Activated T-helper 17 cell treated with anti-CD3 and anti-CD28 coated beads, Interleukin-2, amount 50 U/mL, for 72 hours (primary cell): ENCODE measurements at regions not wholly inside any gene's neighbourhood (a gene's known extent, or its start where the extent isn't known, plus 50 kb on each side); places are given as distances from the start of the nearest gene placed in this dataset.

Source experiments
- ATAC-seq: fragments of 150-1000 bp; cut with Tn5 transposase; replicated peaks from 2 replicates; pipeline ENCODE4 v1.10.0; 2021; ENCODE audit warnings: mild to moderate bottlenecking, moderate library complexity
- H3K27ac Mint-ChIP-seq: one replicate; pipeline ENCODE4 v1.8.0; 2022; ENCODE audit warnings: mixed read lengths
- H3K27me3 Mint-ChIP-seq: one replicate; pipeline ENCODE4 v1.8.0; 2022; ENCODE audit warnings: mixed read lengths
- H3K36me3 Mint-ChIP-seq: one replicate; pipeline ENCODE4 v1.8.0; 2022; ENCODE audit warnings: low read depth, mild to moderate bottlenecking, mixed read lengths
- H3K4me1 Mint-ChIP-seq: one replicate; pipeline ENCODE4 v1.8.0; 2022; ENCODE audit warnings: mixed read lengths
- H3K4me3 Mint-ChIP-seq: one replicate; pipeline ENCODE4 v1.8.0; 2022; ENCODE audit warnings: mild to moderate bottlenecking, mixed read lengths
- H3K9me3 Mint-ChIP-seq: one replicate; pipeline ENCODE4 v1.8.0; 2022; ENCODE audit warnings: mixed read lengths

GRCh38 chr22:48084729-48085050, 1322.2 kb downstream of the TBC1D22A start:
- H3K4me1 Mint-ChIP-seq: peaks cover 9% of the 10 kb centered on the region
- H3K27me3 Mint-ChIP-seq: peaks cover 23% of the 10 kb centered on the region
- no peaks in the 10 kb centered on the region for H3K9me3 Mint-ChIP-seq
- H3K4me3 Mint-ChIP-seq: no peak overlapping the region
- ATAC-seq: no peak
- no peaks in the 10 kb centered on the region for H3K36me3 Mint-ChIP-seq
- H3K27ac Mint-ChIP-seq: no peak overlapping the region

GRCh38 chr22:48084041-48084728, 1321.7 kb downstream of the TBC1D22A start:
- H3K4me3 Mint-ChIP-seq: no peak overlapping the region
- H3K4me1 Mint-ChIP-seq: peaks cover 9% of the 10 kb centered on the region
- no peaks in the 10 kb centered on the region for H3K36me3 Mint-ChIP-seq
- ATAC-seq: no peak
- H3K27me3 Mint-ChIP-seq: peaks cover 23% of the 10 kb centered on the region
- H3K9me3 Mint-ChIP-seq: no peaks in the 10 kb centered on the region
- H3K27ac Mint-ChIP-seq: no peak overlapping the region

GRCh38 chr22:48083502-48083901, 1321.1 kb downstream of the TBC1D22A start:
- ATAC-seq: no peak
- Mint-ChIP-seq H3K9me3 (no peaks in the 10 kb centered on the region), H3K4me1 (peaks cover 9% of the 10 kb centered on the region)

GRCh38 chr22:48082284-48082683, 1319.8 kb downstream of the TBC1D22A start:
- Mint-ChIP-seq H3K4me1 (peaks cover 9% of the 10 kb centered on the region), H3K9me3 (no peaks in the 10 kb centered on the region), H3K4me3 (no peak overlapping the region), H3K36me3 (no peaks in the 10 kb centered on the region), H3K27ac (no peak overlapping the region), H3K27me3 (peaks cover 25% of the 10 kb centered on the region)
- no peak for ATAC-seq

More at GRCh38 chr22:48083502-48083901, 1321.1 kb downstream of the TBC1D22A start:
- Mint-ChIP-seq H3K4me3 (no peak overlapping the region), H3K27me3 (peaks cover 23% of the 10 kb centered on the region), H3K27ac (no peak overlapping the region), H3K36me3 (no peaks in the 10 kb centered on the region)

- peaks cover 25% of the 10 kb centered on the region for H3K27me3 Mint-ChIP-seq
- H3K27ac Mint-ChIP-seq: no peak overlapping the region
Observed at GRCh38 chr22:48081281-48081680, 1318.8 kb downstream of the TBC1D22A start.

GRCh38 chr22:48080316-48081165, 1318.1 kb downstream of the TBC1D22A start:
- no peaks in the 10 kb centered on the region for H3K36me3 Mint-ChIP-seq
- peaks cover 27% of the 10 kb centered on the region for H3K27me3 Mint-ChIP-seq
- no peaks in the 10 kb centered on the region for H3K9me3 Mint-ChIP-seq
- H3K4me3 Mint-ChIP-seq: no peak overlapping the region
- peaks cover 9% of the 10 kb centered on the region for H3K4me1 Mint-ChIP-seq
- no peak for ATAC-seq
- no peak overlapping the region for H3K27ac Mint-ChIP-seq

More at GRCh38 chr22:48081281-48081680, 1318.8 kb downstream of the TBC1D22A start:
- no peak for ATAC-seq
- no peak overlapping the region for H3K4me3 Mint-ChIP-seq
- peaks cover 9% of the 10 kb centered on the region for H3K4me1 Mint-ChIP-seq
- no peaks in the 10 kb centered on the region for H3K9me3 Mint-ChIP-seq
- no peaks in the 10 kb centered on the region for H3K36me3 Mint-ChIP-seq

- no peak overlapping the region for H3K4me3 Mint-ChIP-seq
- peaks cover 29% of the 10 kb centered on the region for H3K27me3 Mint-ChIP-seq
- ATAC-seq: no peak
- no peak overlapping the region for H3K27ac Mint-ChIP-seq
- H3K36me3 Mint-ChIP-seq: no peaks in the 10 kb centered on the region
- peaks cover 8% of the 10 kb centered on the region for H3K4me1 Mint-ChIP-seq
- no peaks in the 10 kb centered on the region for H3K9me3 Mint-ChIP-seq
Observed at GRCh38 chr22:48079505-48080290, 1317.2 kb downstream of the TBC1D22A start.

GRCh38 chr22:48078825-48079224, 1316.4 kb downstream of the TBC1D22A start:
- Mint-ChIP-seq H3K36me3 (no peaks in the 10 kb centered on the region), H3K27ac (no peak overlapping the region), H3K9me3 (no peaks in the 10 kb centered on the region), H3K4me3 (no peak overlapping the region), H3K27me3 (peaks cover 24% of the 10 kb centered on the region), H3K4me1 (no peaks in the 10 kb centered on the region)
- no peak for ATAC-seq

GRCh38 chr22:48077699-48078098, 1315.2 kb downstream of the TBC1D22A start:
- peaks cover 27% of the 10 kb centered on the region for H3K27me3 Mint-ChIP-seq
- no peaks in the 10 kb centered on the region for H3K4me1 Mint-ChIP-seq
- no peak for ATAC-seq
- H3K9me3 Mint-ChIP-seq: no peaks in the 10 kb centered on the region
- no peak overlapping the region for H3K4me3 Mint-ChIP-seq
- H3K27ac Mint-ChIP-seq: no peak overlapping the region
- no peaks in the 10 kb centered on the region for H3K36me3 Mint-ChIP-seq

GRCh38 chr22:48076008-48076407, 1313.6 kb downstream of the TBC1D22A start:
- no peak for ATAC-seq
- Mint-ChIP-seq H3K27me3 (peaks cover 28% of the 10 kb centered on the region), H3K36me3 (no peaks in the 10 kb centered on the region), H3K9me3 (no peaks in the 10 kb centered on the region), H3K4me1 (no peaks in the 10 kb centered on the region), H3K4me3 (no peak overlapping the region), H3K27ac (no peak overlapping the region)

GRCh38 chr22:48075604-48076003, 1313.2 kb downstream of the TBC1D22A start:
- H3K4me3 Mint-ChIP-seq: no peak overlapping the region
- H3K36me3 Mint-ChIP-seq: no peaks in the 10 kb centered on the region
- no peak overlapping the region for H3K27ac Mint-ChIP-seq
- H3K9me3 Mint-ChIP-seq: no peaks in the 10 kb centered on the region
- H3K4me1 Mint-ChIP-seq: no peaks in the 10 kb centered on the region
- no peak for ATAC-seq
- peaks cover 28% of the 10 kb centered on the region for H3K27me3 Mint-ChIP-seq

- Mint-ChIP-seq H3K4me3 (no peak overlapping the region), H3K4me1 (no peaks in the 10 kb centered on the region), H3K36me3 (no peaks in the 10 kb centered on the region), H3K27me3 (peaks cover 26% of the 10 kb centered on the region), H3K9me3 (peaks cover 4% of the 10 kb centered on the region), H3K27ac (no peak overlapping the region)
- no peak for ATAC-seq
Observed at GRCh38 chr22:48072777-48073176, 1310.3 kb downstream of the TBC1D22A start.

GRCh38 chr22:48071828-48072227, 1309.4 kb downstream of the TBC1D22A start:
- Mint-ChIP-seq H3K27ac (no peak overlapping the region), H3K9me3 (peaks cover 4% of the 10 kb centered on the region), H3K4me3 (no peak overlapping the region), H3K36me3 (no peaks in the 10 kb centered on the region), H3K4me1 (no peaks in the 10 kb centered on the region), H3K27me3 (peaks cover 26% of the 10 kb centered on the region)
- ATAC-seq: no peak

GRCh38 chr22:48071305-48071704, 1308.9 kb downstream of the TBC1D22A start:
- peaks cover 4% of the 10 kb centered on the region for H3K9me3 Mint-ChIP-seq
- H3K27me3 Mint-ChIP-seq: peaks cover 26% of the 10 kb centered on the region
- H3K27ac Mint-ChIP-seq: no peak overlapping the region
- H3K4me3 Mint-ChIP-seq: no peak overlapping the region
- H3K4me1 Mint-ChIP-seq: no peaks in the 10 kb centered on the region
- ATAC-seq: no peak
- no peaks in the 10 kb centered on the region for H3K36me3 Mint-ChIP-seq
